Lung (tissue), 11 donors: ENCODE measurements at regions not wholly inside any gene's neighbourhood (a gene's known extent, or its start where the extent isn't known, plus 50 kb on each side); places are given as distances from the start of the nearest gene placed in this dataset.

ENCODE experiments used
- ATAC-seq: fragments of 200-7000 bp; cut with Tn5 transposase; one replicate; pipeline ENCODE4 v1.9.1; 2020; ENCODE audit warnings: moderate number of reproducible peaks; ENCODE audit not compliant: insufficient read depth, low FRiP score
- DNase-seq, 3 donors: peaks; one replicate each; pipeline ENCODE4 v3.0.0-alpha.2; 2013 to 2017
- H3K27ac ChIP-seq, 2 donors: one replicate each; pipeline ENCODE4 v1.5.1; 2013; ENCODE audit warnings: mild to moderate bottlenecking in 2 of 2, moderate library complexity in 2 of 2, control low read depth in 1 of 2, inconsistent platforms in 1 of 2, low read depth in 1 of 2, low read length in 1 of 2
- H3K27me3 ChIP-seq, 3 donors: one replicate each; pipeline ENCODE4 v1.5.1; 2013; ENCODE audit warnings: low read length in 2 of 3; ENCODE audit not compliant: control insufficient read depth in 3 of 3, insufficient read depth in 3 of 3
- H3K36me3 ChIP-seq, 4 donors: one replicate each; pipeline ENCODE4 v1.5.1; 2013; ENCODE audit warnings: low read length in 4 of 4, mild to moderate bottlenecking in 1 of 4, moderate library complexity in 1 of 4; ENCODE audit not compliant: control insufficient read depth in 4 of 4, insufficient read depth in 4 of 4
- H3K4me1 ChIP-seq, 5 donors: one replicate each; pipeline ENCODE4 v1.5.1; 2013; ENCODE audit warnings: low read length in 5 of 5, mild to moderate bottlenecking in 2 of 5, moderate library complexity in 1 of 5; ENCODE audit not compliant: control insufficient read depth in 5 of 5, insufficient read depth in 5 of 5
- H3K4me3 ChIP-seq: one replicate; pipeline ENCODE4 v1.5.1; 2013; ENCODE audit warnings: mild to moderate bottlenecking, control low read depth, moderate library complexity
- H3K9ac ChIP-seq, 2 donors: one replicate each; pipeline ENCODE4 v1.5.1; 2013; ENCODE audit warnings: low read length in 2 of 2, control low read depth in 1 of 2; ENCODE audit not compliant: insufficient read depth in 1 of 2
- H3K9me3 ChIP-seq, 4 donors: one replicate each; pipeline ENCODE4 v1.5.1; 2013; ENCODE audit warnings: low read length in 3 of 4, mild to moderate bottlenecking in 1 of 4, moderate library complexity in 1 of 4; ENCODE audit not compliant: control insufficient read depth in 4 of 4, insufficient read depth in 3 of 4
- WGBS, 2 donors: extraction: QIAGEN DNeasy Blood & Tissue Kit; methylation state at CpG; one replicate each; pipeline ENCODE4 v1.1.7; 2013; 5-methylcytosine and 5-hydroxymethylcytosine counted together
- TF ChIP-seq, protein P1 (sequence below): IDR thresholded peaks from 2 replicates; pipeline ENCODE4 v1.5.1; 2012; ENCODE audit warnings: mild to moderate bottlenecking; ENCODE audit errors: control extremely low read depth, extremely low read depth
- donor health status: control.
- donor health status: control.
- donor health status: Bipolar disorder and iron deficiency.
- donor health status: healthy.
- donor health status: DM: yes; HTN: yes; CAD: no.

DNA sequence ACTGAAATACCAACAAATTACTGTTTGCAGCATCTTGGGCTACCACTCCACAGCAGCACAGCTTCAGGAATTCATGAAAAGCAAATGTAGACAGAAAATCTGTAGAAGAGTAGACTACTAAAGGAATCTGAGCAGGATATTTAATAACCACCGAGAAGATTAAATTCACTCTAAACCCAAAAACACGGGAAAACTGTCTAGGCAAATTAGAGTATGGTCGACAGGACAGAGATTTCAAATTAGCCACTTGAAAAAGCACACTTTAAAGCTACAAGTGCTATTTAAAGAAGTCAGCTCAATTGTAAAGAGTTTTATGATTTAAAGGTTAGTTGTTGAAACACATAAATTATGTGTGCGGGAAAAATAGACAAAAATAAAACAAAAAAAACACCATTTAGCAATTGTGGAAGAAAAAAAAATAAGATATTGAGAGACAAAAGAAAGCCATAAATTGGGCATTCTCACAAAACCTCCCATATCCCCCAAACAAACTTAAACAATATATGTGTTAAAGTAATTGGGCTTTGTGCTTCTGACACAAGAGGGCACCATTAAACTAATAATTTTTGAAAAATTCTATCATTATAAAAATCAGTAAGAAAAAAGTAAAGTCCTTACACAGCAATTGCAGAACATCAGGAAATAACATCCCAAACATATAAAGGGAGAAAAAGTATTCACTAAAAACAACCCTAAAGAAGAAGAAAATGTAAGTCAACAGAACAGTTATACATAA is 880.8 kb downstream of the TECRL start:
- no peak for ATAC-seq
- Histone ChIP-seq H3K4me3 (no peak overlapping the region), H3K9me3 (no peaks in the 10 kb centered on the region), H3K4me1 (peaks cover 0 to 5% (median 0%) of the 10 kb centered on the region in 5 donors), H3K27me3 (no peaks in the 10 kb centered on the region), H3K27ac (no peak overlapping the region), H3K9ac (no peak overlapping the region), H3K36me3 (no peaks in the 10 kb centered on the region)
- WGBS, 2 donors: 46 to 48% methylated on average over 4 of the region's 4 CpGs
- TF ChIP-seq, protein P1, sequence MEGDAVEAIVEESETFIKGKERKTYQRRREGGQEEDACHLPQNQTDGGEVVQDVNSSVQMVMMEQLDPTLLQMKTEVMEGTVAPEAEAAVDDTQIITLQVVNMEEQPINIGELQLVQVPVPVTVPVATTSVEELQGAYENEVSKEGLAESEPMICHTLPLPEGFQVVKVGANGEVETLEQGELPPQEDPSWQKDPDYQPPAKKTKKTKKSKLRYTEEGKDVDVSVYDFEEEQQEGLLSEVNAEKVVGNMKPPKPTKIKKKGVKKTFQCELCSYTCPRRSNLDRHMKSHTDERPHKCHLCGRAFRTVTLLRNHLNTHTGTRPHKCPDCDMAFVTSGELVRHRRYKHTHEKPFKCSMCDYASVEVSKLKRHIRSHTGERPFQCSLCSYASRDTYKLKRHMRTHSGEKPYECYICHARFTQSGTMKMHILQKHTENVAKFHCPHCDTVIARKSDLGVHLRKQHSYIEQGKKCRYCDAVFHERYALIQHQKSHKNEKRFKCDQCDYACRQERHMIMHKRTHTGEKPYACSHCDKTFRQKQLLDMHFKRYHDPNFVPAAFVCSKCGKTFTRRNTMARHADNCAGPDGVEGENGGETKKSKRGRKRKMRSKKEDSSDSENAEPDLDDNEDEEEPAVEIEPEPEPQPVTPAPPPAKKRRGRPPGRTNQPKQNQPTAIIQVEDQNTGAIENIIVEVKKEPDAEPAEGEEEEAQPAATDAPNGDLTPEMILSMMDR: no peak
- DNase-seq: peak in 2 of 3 donors; percentile 59 to 63

DNA sequence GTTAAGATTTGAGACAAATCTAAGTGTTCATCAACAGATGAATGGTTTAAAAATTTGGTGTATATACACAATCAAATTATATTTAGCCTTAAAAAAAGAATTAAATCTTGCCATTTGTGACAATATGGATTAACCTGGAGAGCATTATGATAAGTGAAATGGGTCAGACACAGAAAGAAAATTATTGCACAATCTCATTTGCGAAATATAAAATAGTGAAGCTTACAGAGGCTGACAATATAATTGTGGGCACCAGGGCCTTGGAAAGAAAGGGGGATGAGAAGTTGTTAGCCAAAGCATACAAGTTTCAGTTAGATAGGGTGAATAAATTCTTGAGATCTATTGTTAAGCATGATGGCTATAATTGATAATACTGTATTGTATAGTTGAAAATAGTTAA is 883.0 kb downstream of the TECRL start:
- no peak overlapping the region for H3K4me3 ChIP-seq
- H3K27me3 ChIP-seq: no peaks in the 10 kb centered on the region
- no peaks in the 10 kb centered on the region for H3K36me3 ChIP-seq
- no peak overlapping the region for H3K9ac ChIP-seq
- no peak overlapping the region for H3K27ac ChIP-seq
- TF ChIP-seq, protein P1: no peak
- 79 to 90% methylated on average over 1 of the region's 1 CpG for WGBS, 2 donors
- no peaks in the 10 kb centered on the region for H3K4me1 ChIP-seq
- peaks cover 0 to 5% (median 2%) of the 10 kb centered on the region in 4 donors for H3K9me3 ChIP-seq
- DNase-seq: no peak
- no peak for ATAC-seq

DNA sequence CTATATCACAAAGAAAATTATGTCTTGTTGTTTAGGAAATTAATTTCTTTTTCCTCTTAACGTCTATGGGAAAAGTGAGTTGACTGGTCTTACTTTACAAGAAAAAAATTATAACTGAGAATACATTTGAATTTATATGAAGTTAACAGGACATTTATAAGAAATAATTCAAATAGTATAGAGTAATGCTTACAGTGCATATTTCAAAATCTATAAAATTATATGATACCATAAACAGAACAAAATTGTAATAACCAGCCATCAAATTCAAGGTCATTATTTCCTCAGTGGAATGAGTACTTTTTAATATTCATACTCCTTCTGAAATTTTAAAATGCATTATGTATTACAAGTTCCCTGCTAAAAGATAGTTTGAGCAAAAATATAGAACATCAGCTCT is 884.5 kb downstream of the TECRL start:
- Histone ChIP-seq H3K9me3 (peaks cover 0 to 5% (median 2%) of the 10 kb centered on the region in 4 donors), H3K4me1 (no peaks in the 10 kb centered on the region), H3K36me3 (no peaks in the 10 kb centered on the region), H3K4me3 (no peak overlapping the region), H3K9ac (no peak overlapping the region), H3K27me3 (no peaks in the 10 kb centered on the region), H3K27ac (no peak overlapping the region)
- ATAC-seq (no peak), DNase-seq (no peak)
- TF ChIP-seq, protein P1: no peak
- 67 to 76% methylated on average over 1 of the region's 1 CpG for WGBS, 2 donors
